WI38 (cell line): ENCODE measurements at regions not wholly inside any gene's neighbourhood (a gene's known extent, or its start where the extent isn't known, plus 50 kb on each side); places are given as distances from the start of the nearest gene placed in this dataset.
"Not testable (repeated sequence)": the region's sequence is repeated elsewhere in the genome, so short reads cannot be mapped to it uniquely, and the experiment has no call there.

ENCODE experiments used
- H3K4me3 ChIP-seq: 2 replicates; pipeline ENCODE4 v1.5.1; 2011; ENCODE audit warnings: low read depth, mild to moderate bottlenecking, control low read depth, low read length
- CTCF ChIP-seq: IDR thresholded peaks from 2 replicates; pipeline ENCODE4 v1.5.1; 2012; ENCODE audit warnings: low read depth, mild to moderate bottlenecking, control low read depth, low read length

GRCh38 chr19:30846102-30846501 lies 473.9 kb downstream of the ZNF536 start:
- H3K4me3 ChIP-seq = no peak overlapping the region
- no peak for TF ChIP-seq CTCF

GRCh38 chr19:30842926-30843325 lies 470.7 kb downstream of the ZNF536 start:
- TF ChIP-seq CTCF = no peak
- no peak overlapping the region for H3K4me3 ChIP-seq

GRCh38 chr19:30841934-30842333 lies 469.8 kb downstream of the ZNF536 start:
- TF ChIP-seq CTCF = no peak
- H3K4me3 ChIP-seq = no peak overlapping the region

- H3K4me3 ChIP-seq = no peak overlapping the region
- no peak for TF ChIP-seq CTCF
These were observed 458.7 kb downstream of the ZNF536 start for GRCh38 chr19:30830875-30831274.

- not testable (repeated sequence) for H3K4me3 ChIP-seq
These were observed 453.3 kb downstream of the ZNF536 start for GRCh38 chr19:30825505-30825904.

GRCh38 chr19:30824809-30825208 lies 452.6 kb downstream of the ZNF536 start:
- no peak for TF ChIP-seq CTCF
- no peak overlapping the region for H3K4me3 ChIP-seq

GRCh38 chr19:30817965-30818567 lies 445.9 kb downstream of the ZNF536 start:
- TF ChIP-seq CTCF = no peak
- H3K4me3 ChIP-seq = no peak overlapping the region

GRCh38 chr19:30817197-30817596 lies 445.0 kb downstream of the ZNF536 start:
- TF ChIP-seq CTCF = no peak
- no peak overlapping the region for H3K4me3 ChIP-seq
